ENCODE measurements at regions not wholly inside any gene's neighbourhood (a gene's known extent, or its start where the extent isn't known, plus 50 kb on each side); places are given as distances from the start of the nearest gene placed in this dataset.

- TF ChIP-seq CTCF (conservative IDR thresholded peaks at IDR 0.05; ENCODE audit: low read depth, low read length) (no peak), EZH2 (IDR thresholded peaks at IDR 0.05; ENCODE audit: borderline replicate concordance, low read depth, low read length, poor library complexity, severe bottlenecking) (no peak)
Measured at GRCh38 chr13:91236182-91236581, 111.3 kb upstream of the MIR17HG start.

Data from A673 (cell line).